ENCODE measurements at regions not wholly inside any gene's neighbourhood (a gene's known extent, or its start where the extent isn't known, plus 50 kb on each side); places are given as distances from the start of the nearest gene placed in this dataset.

GRCh38 chr17:73706858-73707257, 62.6 kb upstream of the SDK2 start:
- Histone ChIP-seq H3K4me2 (ENCODE audit: insufficient read depth, low read length) (no peak overlapping the region), H3K27me3 (ENCODE audit: control insufficient read depth in 2 of 2, insufficient read depth in 2 of 2, low read length in 2 of 2) (peaks cover 2 to 33% of the 10 kb centered on the region in 2 experiments; a peak in 3 of 5 replicates), H3K9me1 (ENCODE audit: control insufficient read depth, insufficient read depth, low read length) (peaks cover 2% of the 10 kb centered on the region), H3K9me3 (replicated peaks; ENCODE audit: control insufficient read depth, insufficient read depth, low read depth, low read length) (no peaks in the 10 kb centered on the region), H4K20me1 (replicated peaks; ENCODE audit: control insufficient read depth, insufficient read depth, low read length) (peaks cover 10% of the 10 kb centered on the region; the same call in 1 of the 2 replicates), H3K9ac (ENCODE audit: insufficient read depth in 1 of 2, low read depth in 2 of 2, low read length in 2 of 2) (no peak overlapping the region), H3K27ac (ENCODE audit: extremely low read depth, low read depth, low read length) (no peak overlapping the region), H3K4me3 (no peak overlapping the region), H3K4me1 (replicated peaks in 1 of 2; ENCODE audit: control insufficient read depth in 2 of 2, insufficient read depth in 2 of 2, low read length in 2 of 2) (no peaks in the 10 kb centered on the region), H3K36me3 (ENCODE audit: control insufficient read depth, insufficient read depth, low read length) (no peaks in the 10 kb centered on the region), H3K79me2 (ENCODE audit: control insufficient read depth, insufficient read depth, low read length) (no peaks in the 10 kb centered on the region), H2AFZ (ENCODE audit: low read depth, low read length) (no peak overlapping the region)
- ChIA-PET CTCF (ENCODE audit: low intra/inter-chr PET ratio) (no interaction called here), POLR2A (no interaction called here)
- DNase-seq (ENCODE audit: extremely low read depth in 1 of 4, low spot score in 3 of 4), result no peak
- WGBS (ENCODE audit: insufficient coverage, low coverage, missing lambda C conversion rate), result under 1% methylated on average over 9 of the region's 9 CpGs
- intact Hi-C loops (cut with micrococcal nuclease) (loop anchor here (10.0 kb wide), 1 partner anchor 112 kb away; no protein-coding TSS in a partner anchor), in situ Hi-C loops (cut with MboI) (loop anchor here (10.0 kb wide), 1 partner anchor 272 kb away; no protein-coding TSS in a partner anchor)
- no peak for ATAC-seq
- no peak for FAIRE-seq
- no peak for TF ChIP-seq VEZF1 (CRISPR knock-in tag; IDR thresholded peaks at IDR 0.05)
- TF ChIP-seq ZNF766 (CRISPR knock-in tag; conservative IDR thresholded peaks at IDR 0.05), result no peak
- TF ChIP-seq ELF1 (tag; IDR thresholded peaks at IDR 0.05), result no peak
- no peak for TF ChIP-seq CHCHD3 (CRISPR knock-in tag; IDR thresholded peaks at IDR 0.05)
- no peak for TF ChIP-seq OTX1 (CRISPR knock-in tag; IDR thresholded peaks at IDR 0.05)
- TF ChIP-seq ZNF77 (CRISPR knock-in tag; IDR thresholded peaks at IDR 0.05), result no peak
- TF ChIP-seq TRIM28 (IDR thresholded peaks at IDR 0.05), result no peak
- no peak for TF ChIP-seq NR2C2 (CRISPR knock-in tag; IDR thresholded peaks at IDR 0.05)
- no peak for TF ChIP-seq NR2C2 (tag; IDR thresholded peaks at IDR 0.05)
- no peak for TF ChIP-seq BRD4 (IDR thresholded peaks at IDR 0.05)
- TF ChIP-seq SAFB (IDR thresholded peaks at IDR 0.05; ENCODE audit: borderline replicate concordance, low read depth, low read length), result no peak
- TF ChIP-seq, protein P1, sequence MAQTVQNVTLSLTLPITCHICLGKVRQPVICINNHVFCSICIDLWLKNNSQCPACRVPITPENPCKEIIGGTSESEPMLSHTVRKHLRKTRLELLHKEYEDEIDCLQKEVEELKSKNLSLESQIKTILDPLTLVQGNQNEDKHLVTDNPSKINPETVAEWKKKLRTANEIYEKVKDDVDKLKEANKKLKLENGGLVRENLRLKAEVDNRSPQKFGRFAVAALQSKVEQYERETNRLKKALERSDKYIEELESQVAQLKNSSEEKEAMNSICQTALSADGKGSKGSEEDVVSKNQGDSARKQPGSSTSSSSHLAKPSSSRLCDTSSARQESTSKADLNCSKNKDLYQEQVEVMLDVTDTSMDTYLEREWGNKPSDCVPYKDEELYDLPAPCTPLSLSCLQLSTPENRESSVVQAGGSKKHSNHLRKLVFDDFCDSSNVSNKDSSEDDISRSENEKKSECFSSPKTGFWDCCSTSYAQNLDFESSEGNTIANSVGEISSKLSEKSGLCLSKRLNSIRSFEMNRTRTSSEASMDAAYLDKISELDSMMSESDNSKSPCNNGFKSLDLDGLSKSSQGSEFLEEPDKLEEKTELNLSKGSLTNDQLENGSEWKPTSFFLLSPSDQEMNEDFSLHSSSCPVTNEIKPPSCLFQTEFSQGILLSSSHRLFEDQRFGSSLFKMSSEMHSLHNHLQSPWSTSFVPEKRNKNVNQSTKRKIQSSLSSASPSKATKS (CRISPR knock-in tag; IDR thresholded peaks at IDR 0.05), result no peak
- no peak for TF ChIP-seq STAT5B (CRISPR knock-in tag; IDR thresholded peaks at IDR 0.05)
- no peak for TF ChIP-seq KLF10 (CRISPR knock-in tag; IDR thresholded peaks at IDR 0.05)
- no peak for TF ChIP-seq PTRF (tag; IDR thresholded peaks at IDR 0.05)
- no peak for TF ChIP-seq PHB (CRISPR knock-in tag; IDR thresholded peaks at IDR 0.05)
- TF ChIP-seq HMG20A (CRISPR knock-in tag; conservative IDR thresholded peaks at IDR 0.05), result no peak
- no peak for TF ChIP-seq RFX7 (CRISPR knock-in tag; IDR thresholded peaks at IDR 0.05)
- no peak for TF ChIP-seq POLR2A (conservative IDR thresholded peaks at IDR 0.05)
- TF ChIP-seq SMAD3 (CRISPR knock-in tag; conservative IDR thresholded peaks at IDR 0.05), result no peak
- TF ChIP-seq, protein P2, sequence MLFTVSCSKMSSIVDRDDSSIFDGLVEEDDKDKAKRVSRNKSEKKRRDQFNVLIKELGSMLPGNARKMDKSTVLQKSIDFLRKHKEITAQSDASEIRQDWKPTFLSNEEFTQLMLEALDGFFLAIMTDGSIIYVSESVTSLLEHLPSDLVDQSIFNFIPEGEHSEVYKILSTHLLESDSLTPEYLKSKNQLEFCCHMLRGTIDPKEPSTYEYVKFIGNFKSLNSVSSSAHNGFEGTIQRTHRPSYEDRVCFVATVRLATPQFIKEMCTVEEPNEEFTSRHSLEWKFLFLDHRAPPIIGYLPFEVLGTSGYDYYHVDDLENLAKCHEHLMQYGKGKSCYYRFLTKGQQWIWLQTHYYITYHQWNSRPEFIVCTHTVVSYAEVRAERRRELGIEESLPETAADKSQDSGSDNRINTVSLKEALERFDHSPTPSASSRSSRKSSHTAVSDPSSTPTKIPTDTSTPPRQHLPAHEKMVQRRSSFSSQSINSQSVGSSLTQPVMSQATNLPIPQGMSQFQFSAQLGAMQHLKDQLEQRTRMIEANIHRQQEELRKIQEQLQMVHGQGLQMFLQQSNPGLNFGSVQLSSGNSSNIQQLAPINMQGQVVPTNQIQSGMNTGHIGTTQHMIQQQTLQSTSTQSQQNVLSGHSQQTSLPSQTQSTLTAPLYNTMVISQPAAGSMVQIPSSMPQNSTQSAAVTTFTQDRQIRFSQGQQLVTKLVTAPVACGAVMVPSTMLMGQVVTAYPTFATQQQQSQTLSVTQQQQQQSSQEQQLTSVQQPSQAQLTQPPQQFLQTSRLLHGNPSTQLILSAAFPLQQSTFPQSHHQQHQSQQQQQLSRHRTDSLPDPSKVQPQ (CRISPR knock-in tag; IDR thresholded peaks at IDR 0.05; ENCODE audit: borderline replicate concordance), result no peak
- no TSS peak for BruUV-seq (replicated peaks)
